K562 (cell line): ENCODE measurements at regions not wholly inside any gene's neighbourhood (a gene's known extent, or its start where the extent isn't known, plus 50 kb on each side); places are given as distances from the start of the nearest gene placed in this dataset.

ENCODE experiments used
- ASH1L ChIP-seq: fragments of 450-650 bp; IDR thresholded peaks from 2 replicates; pipeline ENCODE4 v1.6.1; 2018; ENCODE audit warnings: borderline replicate concordance, mild to moderate bottlenecking, low read depth; ENCODE audit not compliant: partially characterized antibody
- CHD7 ChIP-seq: fragments of 200-600 bp; sonication (generic); IDR thresholded peaks from one replicate; pipeline ENCODE4 v1.6.1; 2012; ENCODE audit warnings: mild to moderate bottlenecking, low read depth, low read length, inconsistent platforms
- GTF2A2 ChIP-seq: IDR thresholded peaks from 2 replicates; pipeline ENCODE4 v1.6.1; 2016; ENCODE audit warnings: mild to moderate bottlenecking, missing genetic modification characterization, missing compliant biosample characterization
- HDAC1 ChIP-seq, 2 experiments: fragments of 450-650 bp; IDR thresholded peaks; 2 replicates each; pipeline ENCODE4 v1.6.1; 2016 to 2017; ENCODE audit warnings: inconsistent platforms in 1 of 2, mild to moderate bottlenecking in 1 of 2, moderate library complexity in 1 of 2
- HMG20A ChIP-seq: fragments of 450-650 bp; formaldehyde crosslinking; conservative IDR thresholded peaks from 2 replicates; pipeline ENCODE4 v1.4.0; 2020; ENCODE audit warnings: mild to moderate bottlenecking, mixed read lengths
- LEF1 ChIP-seq: fragments of 450-650 bp; IDR thresholded peaks from 2 replicates; pipeline ENCODE4 v1.6.1; 2016; ENCODE audit warnings: mild to moderate bottlenecking
- TCF3 ChIP-seq: sonication (generic); formaldehyde crosslinking; IDR thresholded peaks from 2 replicates; pipeline ENCODE4 v1.4.0; 2020; ENCODE audit warnings: mild to moderate bottlenecking, missing genetic modification reagents
- TCF7 ChIP-seq: sonication (generic); IDR thresholded peaks from 2 replicates; pipeline ENCODE4 v1.6.1; 2016; ENCODE audit warnings: antibody characterized with exemption, borderline replicate concordance
- ZBTB49 ChIP-seq: sonication (generic); formaldehyde crosslinking; IDR thresholded peaks from 2 replicates; pipeline ENCODE4 v1.8.0; 2022; ENCODE audit warnings: missing genetic modification reagents, mild to moderate bottlenecking, borderline replicate concordance
- ZNF174 ChIP-seq: fragments of 250-450 bp; sonication (Bioruptor Pico); IDR thresholded peaks from 2 replicates; pipeline ENCODE4 v1.4.0; 2020; ENCODE audit warnings: mild to moderate bottlenecking
- ZNF740 ChIP-seq, 3 experiments: fragments of 200-800 bp in 1 of 3; sonication (Bioruptor generic) in 1 of 3; sonication (generic) in 1 of 3; formaldehyde crosslinking in 1 of 3; IDR thresholded peaks; 2 replicates each; pipeline versions ENCODE4 v1.6.1 to v1.8.0; 2016 to 2022; ENCODE audit warnings: mild to moderate bottlenecking in 2 of 3, missing compliant biosample characterization in 2 of 3, missing genetic modification characterization in 2 of 3, missing genetic modification reagents in 1 of 3
- ZNF830 ChIP-seq: fragments of 250-450 bp; sonication (Bioruptor Pico); IDR thresholded peaks from 2 replicates; pipeline ENCODE4 v1.5.0; 2021; ENCODE audit warnings: mild to moderate bottlenecking

- TF ChIP-seq CHD7, result no peak
- no peak for TF ChIP-seq ZNF740 (CRISPR knock-in tag; IDR thresholded peaks at IDR 0.05)
- no peak for TF ChIP-seq ZNF740 (tag; IDR thresholded peaks at IDR 0.05)
- no peak for TF ChIP-seq HDAC1 (IDR thresholded peaks at IDR 0.05)
- no peak for TF ChIP-seq ASH1L
- no peak for TF ChIP-seq TCF7
- TF ChIP-seq TCF3 (CRISPR knock-in tag), result no peak
- no peak for TF ChIP-seq ZBTB49 (CRISPR knock-in tag)
- TF ChIP-seq ZNF174 (CRISPR knock-in tag), result no peak
- TF ChIP-seq LEF1, result no peak
- TF ChIP-seq GTF2A2, result no peak
- TF ChIP-seq HMG20A (CRISPR knock-in tag), result no peak
- no peak for TF ChIP-seq ZNF830 (CRISPR knock-in tag)
These were observed 120.0 kb upstream of the FOXF1 start (continued) for GRCh38 chr16:86390335-86390734.
